ENCODE measurements at regions not wholly inside any gene's neighbourhood (a gene's known extent, or its start where the extent isn't known, plus 50 kb on each side); places are given as distances from the start of the nearest gene placed in this dataset.

DNA sequence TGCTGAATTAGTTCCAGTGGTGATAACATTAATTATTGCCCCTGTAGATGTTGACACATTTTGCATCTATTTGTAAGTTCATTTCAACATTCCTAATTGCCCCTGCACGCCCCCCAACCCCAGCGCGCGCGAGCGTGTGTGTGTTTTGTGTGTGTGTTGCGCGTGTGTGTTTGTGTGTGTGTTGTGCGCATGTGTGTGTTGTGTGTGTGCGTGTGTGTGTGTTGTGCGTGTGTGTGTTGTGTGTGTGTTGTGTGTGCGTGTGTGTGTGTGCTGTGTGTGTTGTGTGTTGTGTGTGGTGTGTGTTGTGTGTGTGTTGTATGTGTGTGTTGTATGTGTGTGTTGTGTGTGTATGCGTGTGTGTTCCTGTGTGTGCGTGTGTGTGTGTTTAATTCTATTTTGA, 245.7 kb upstream of the GMDS start:
- Histone ChIP-seq H3K9me3 (replicated peaks; ENCODE audit: control insufficient read depth, low read depth, low read length) (no peaks in the 10 kb centered on the region), H3K36me3 (ENCODE audit: control insufficient read depth, insufficient read depth, low read length) (no peaks in the 10 kb centered on the region), H3K27me3 (ENCODE audit: control insufficient read depth, insufficient read depth, low read length) (peaks cover 2% of the 10 kb centered on the region), H3K4me3 (ENCODE audit: low read length) (no peak overlapping the region), H3K4me1 (ENCODE audit: control insufficient read depth, insufficient read depth, low read length) (peaks cover 4% of the 10 kb centered on the region), H3K27ac (ENCODE audit: low read length) (no peak overlapping the region)
- DNase-seq = no peak
- 100% methylated on average over 5 of the region's 14 CpGs for WGBS (ENCODE audit: insufficient coverage)

DNA sequence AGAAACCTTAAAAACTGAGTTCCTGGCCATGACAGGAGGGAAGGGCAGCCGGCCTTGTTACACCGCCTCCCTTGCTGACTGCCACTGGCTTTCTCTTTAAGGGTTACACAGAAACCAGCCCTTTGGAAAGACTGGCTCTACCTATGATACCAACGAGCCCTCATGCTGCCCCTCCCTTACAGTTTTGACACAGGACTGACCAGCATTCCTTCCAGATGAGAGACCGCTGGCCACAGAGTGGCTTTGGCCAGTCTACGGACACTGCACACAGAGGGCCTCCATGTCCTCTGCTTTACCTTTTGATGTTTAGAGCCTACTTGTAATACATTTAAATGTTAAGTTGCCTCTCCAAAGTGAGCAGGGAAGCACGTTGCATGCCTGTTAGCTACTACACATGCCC, 243.2 kb upstream of the GMDS start:
- no peak overlapping the region for H3K4me3 ChIP-seq (ENCODE audit: low read length)
- H3K27ac ChIP-seq (ENCODE audit: low read length) = no peak overlapping the region
- peaks cover 4% of the 10 kb centered on the region for H3K4me1 ChIP-seq (ENCODE audit: control insufficient read depth, insufficient read depth, low read length)
- DNase-seq = no peak
- no peaks in the 10 kb centered on the region for H3K36me3 ChIP-seq (ENCODE audit: control insufficient read depth, insufficient read depth, low read length)
- peaks cover 2% of the 10 kb centered on the region for H3K27me3 ChIP-seq (ENCODE audit: control insufficient read depth, insufficient read depth, low read length)
- H3K9me3 ChIP-seq (replicated peaks; ENCODE audit: control insufficient read depth, low read depth, low read length) = no peaks in the 10 kb centered on the region
- WGBS (ENCODE audit: insufficient coverage) = 68% methylated on average over 3 of the region's 6 CpGs

DNA sequence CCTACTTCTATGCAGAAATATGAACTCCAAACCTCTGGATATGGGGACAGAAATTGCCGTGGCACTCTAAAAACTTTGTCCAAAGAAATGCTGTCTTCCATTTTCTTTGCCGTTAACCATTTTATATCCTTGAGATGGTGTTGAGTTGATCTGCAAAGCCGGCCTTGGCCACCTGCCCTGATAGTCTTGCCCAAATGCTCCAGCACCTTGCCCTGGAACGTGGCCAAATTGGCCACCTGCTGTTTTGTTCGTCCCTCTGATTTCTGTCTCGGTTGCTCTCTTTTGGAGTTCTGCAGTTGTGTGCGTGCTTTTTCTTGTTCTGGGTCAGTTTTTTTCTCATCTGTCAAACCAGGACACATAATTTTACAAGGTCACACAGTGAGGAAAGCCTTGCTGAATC, 239.7 kb upstream of the GMDS start:
- peaks cover 13% of the 10 kb centered on the region for H3K4me1 ChIP-seq (ENCODE audit: control insufficient read depth, insufficient read depth, low read length)
- DNase-seq = no peak
- no peak overlapping the region for H3K27ac ChIP-seq (ENCODE audit: low read length)
- no peak overlapping the region for H3K4me3 ChIP-seq (ENCODE audit: low read length)
- H3K36me3 ChIP-seq (ENCODE audit: control insufficient read depth, insufficient read depth, low read length) = no peaks in the 10 kb centered on the region
- peaks cover 4% of the 10 kb centered on the region for H3K9me3 ChIP-seq (replicated peaks; ENCODE audit: control insufficient read depth, low read depth, low read length)
- peaks cover 2% of the 10 kb centered on the region for H3K27me3 ChIP-seq (ENCODE audit: control insufficient read depth, insufficient read depth, low read length)
- 54% methylated on average over 3 of the region's 7 CpGs for WGBS (ENCODE audit: insufficient coverage)

DNA sequence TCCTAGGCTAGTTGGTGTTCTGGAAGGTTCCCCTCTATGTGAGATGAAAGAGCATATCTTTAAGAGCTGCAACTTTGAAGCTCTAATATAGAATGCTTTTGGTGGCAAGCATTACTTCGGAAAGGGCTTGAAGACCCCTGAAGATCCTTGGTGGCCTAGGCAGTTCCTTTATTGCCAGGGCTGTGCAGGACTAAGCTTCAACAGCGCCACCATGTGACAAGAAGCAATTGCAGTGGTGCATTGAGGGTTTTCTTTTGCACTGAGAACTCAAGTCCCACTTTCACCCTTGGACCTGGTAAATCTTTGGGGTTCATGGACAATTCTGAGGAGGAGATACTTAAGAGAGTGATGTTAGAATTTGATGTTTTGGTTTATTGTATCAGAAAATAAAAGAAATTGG, 237.4 kb upstream of the GMDS start:
- H3K4me1 ChIP-seq (ENCODE audit: control insufficient read depth, insufficient read depth, low read length) = peaks cover 25% of the 10 kb centered on the region
- WGBS (ENCODE audit: insufficient coverage) = 78% methylated on average over 1 of the region's 2 CpGs
- no peaks in the 10 kb centered on the region for H3K36me3 ChIP-seq (ENCODE audit: control insufficient read depth, insufficient read depth, low read length)
- no peak overlapping the region for H3K27ac ChIP-seq (ENCODE audit: low read length)
- H3K27me3 ChIP-seq (ENCODE audit: control insufficient read depth, insufficient read depth, low read length) = no peaks in the 10 kb centered on the region
- peaks cover 4% of the 10 kb centered on the region for H3K9me3 ChIP-seq (replicated peaks; ENCODE audit: control insufficient read depth, low read depth, low read length)
- H3K4me3 ChIP-seq (ENCODE audit: low read length) = no peak overlapping the region
- DNase-seq = no peak

DNA sequence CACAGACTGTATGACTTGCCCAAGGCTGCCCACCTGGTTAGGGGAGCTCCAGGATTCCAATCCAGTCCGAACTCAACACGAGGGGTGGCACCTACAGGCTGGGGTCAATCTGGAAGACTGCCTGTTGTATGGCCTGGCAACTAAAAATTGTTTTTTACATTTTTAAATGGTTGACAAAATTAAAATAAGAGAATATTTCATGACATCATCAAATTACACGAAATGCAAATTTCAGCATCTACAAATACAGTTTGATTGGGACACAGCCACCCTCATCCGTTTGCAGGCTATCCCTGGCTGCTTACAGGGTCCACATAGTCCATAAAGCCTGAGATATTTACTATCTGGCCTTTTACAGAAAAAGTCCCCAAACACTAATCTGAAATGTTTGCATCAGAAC, 235.9 kb upstream of the GMDS start:
- no peaks in the 10 kb centered on the region for H3K36me3 ChIP-seq (ENCODE audit: control insufficient read depth, insufficient read depth, low read length)
- 85% methylated on average over 2 of the region's 4 CpGs for WGBS (ENCODE audit: insufficient coverage)
- no peak overlapping the region for H3K27ac ChIP-seq (ENCODE audit: low read length)
- DNase-seq = no peak
- peaks cover 4% of the 10 kb centered on the region for H3K9me3 ChIP-seq (replicated peaks; ENCODE audit: control insufficient read depth, low read depth, low read length)
- peaks cover 25% of the 10 kb centered on the region for H3K4me1 ChIP-seq (ENCODE audit: control insufficient read depth, insufficient read depth, low read length)
- no peak overlapping the region for H3K4me3 ChIP-seq (ENCODE audit: low read length)
- no peaks in the 10 kb centered on the region for H3K27me3 ChIP-seq (ENCODE audit: control insufficient read depth, insufficient read depth, low read length)

DNA sequence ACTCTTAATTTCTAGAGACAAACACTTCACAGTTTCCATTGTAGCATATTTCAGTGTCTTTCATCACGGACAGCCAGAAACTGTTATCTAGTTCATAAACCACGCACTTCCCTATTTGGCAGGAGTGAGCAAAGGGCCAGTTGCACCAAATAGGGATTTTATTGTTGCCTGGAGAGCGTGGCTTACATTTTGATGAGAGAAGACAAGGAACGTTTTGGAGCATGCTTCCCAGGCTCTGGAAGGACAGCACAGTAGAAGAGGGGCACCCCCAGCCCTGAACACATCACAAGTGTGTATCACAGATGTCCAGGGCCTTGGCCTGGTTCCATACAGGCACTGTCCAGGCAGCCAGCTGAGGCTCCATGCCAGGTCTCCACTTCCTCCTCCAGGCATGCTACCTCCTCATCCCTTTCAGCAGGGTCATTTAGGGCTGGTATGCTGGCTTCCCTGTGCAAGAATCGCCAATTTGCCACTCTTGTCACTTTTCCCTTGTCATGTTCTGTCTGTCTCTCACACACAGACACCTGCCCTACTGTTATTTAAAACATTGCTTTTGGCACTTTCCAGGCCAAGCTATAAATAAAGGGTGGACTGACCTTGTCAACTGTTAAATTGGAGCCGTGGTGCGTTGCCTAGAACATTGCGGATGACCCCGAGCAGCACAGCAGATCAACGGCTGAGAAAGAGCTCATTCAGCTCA, 235.0 kb upstream of the GMDS start:
- Histone ChIP-seq H3K9me3 (replicated peaks; ENCODE audit: control insufficient read depth, low read depth, low read length) (peaks cover 4% of the 10 kb centered on the region), H3K4me3 (ENCODE audit: low read length) (no peak overlapping the region), H3K4me1 (ENCODE audit: control insufficient read depth, insufficient read depth, low read length) (peaks cover 24% of the 10 kb centered on the region), H3K27me3 (ENCODE audit: control insufficient read depth, insufficient read depth, low read length) (no peaks in the 10 kb centered on the region), H3K36me3 (ENCODE audit: control insufficient read depth, insufficient read depth, low read length) (no peaks in the 10 kb centered on the region), H3K27ac (ENCODE audit: low read length) (no peak overlapping the region)
- DNase-seq = peak; percentile 41
- WGBS (ENCODE audit: insufficient coverage) = 49% methylated on average over 7 of the region's 10 CpGs

DNA sequence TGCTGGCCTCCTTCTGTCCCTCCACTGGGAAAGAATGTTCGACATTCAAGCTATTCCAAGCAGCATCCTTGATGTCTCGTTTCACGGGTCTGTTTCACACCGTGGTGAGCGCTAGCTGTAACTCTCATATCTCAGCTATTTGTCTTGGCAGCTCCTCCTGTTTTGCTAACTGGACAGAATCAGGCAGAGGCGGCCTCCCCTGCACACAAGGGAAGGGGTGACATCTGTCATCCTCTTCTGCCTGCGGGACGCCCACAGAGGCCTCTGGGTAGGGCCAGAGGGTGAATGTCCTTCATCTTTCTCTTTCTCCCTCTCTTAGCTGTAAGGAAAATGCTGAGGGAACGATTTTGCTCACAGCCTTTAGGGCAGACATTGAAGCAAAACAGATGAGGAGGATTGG, 232.8 kb upstream of the GMDS start:
- DNase-seq = peak; percentile 48
- Histone ChIP-seq H3K4me1 (ENCODE audit: control insufficient read depth, insufficient read depth, low read length) (peaks cover 21% of the 10 kb centered on the region), H3K27me3 (ENCODE audit: control insufficient read depth, insufficient read depth, low read length) (no peaks in the 10 kb centered on the region), H3K4me3 (ENCODE audit: low read length) (no peak overlapping the region), H3K36me3 (ENCODE audit: control insufficient read depth, insufficient read depth, low read length) (no peaks in the 10 kb centered on the region), H3K9me3 (replicated peaks; ENCODE audit: control insufficient read depth, low read depth, low read length) (peaks cover 4% of the 10 kb centered on the region), H3K27ac (ENCODE audit: low read length) (no peak overlapping the region)
- 7% methylated on average over 5 of the region's 9 CpGs for WGBS (ENCODE audit: insufficient coverage)

DNA sequence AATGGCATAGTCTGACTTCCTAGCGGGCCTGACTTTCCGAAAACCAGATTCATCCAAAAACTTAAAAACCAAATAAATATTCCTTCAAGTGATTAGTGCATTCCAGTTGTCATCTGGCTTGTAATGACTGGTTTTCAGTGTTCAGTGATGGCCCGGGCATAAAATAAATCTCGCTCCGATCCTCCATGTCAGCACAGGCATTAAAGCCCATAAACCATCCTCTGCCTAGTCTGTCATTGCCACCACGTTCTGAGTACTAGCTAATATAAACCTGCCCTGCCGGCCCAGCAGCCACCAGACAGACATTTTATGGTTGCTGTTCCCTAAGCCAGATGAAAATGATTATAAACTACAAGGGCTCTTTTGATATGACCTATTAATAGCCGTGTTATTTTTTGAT, 232.3 kb upstream of the GMDS start:
- no peaks in the 10 kb centered on the region for H3K27me3 ChIP-seq (ENCODE audit: control insufficient read depth, insufficient read depth, low read length)
- no peak overlapping the region for H3K27ac ChIP-seq (ENCODE audit: low read length)
- H3K4me1 ChIP-seq (ENCODE audit: control insufficient read depth, insufficient read depth, low read length) = peaks cover 21% of the 10 kb centered on the region
- peaks cover 2% of the 10 kb centered on the region for H3K9me3 ChIP-seq (replicated peaks; ENCODE audit: control insufficient read depth, low read depth, low read length)
- no peak overlapping the region for H3K4me3 ChIP-seq (ENCODE audit: low read length)
- no peaks in the 10 kb centered on the region for H3K36me3 ChIP-seq (ENCODE audit: control insufficient read depth, insufficient read depth, low read length)
- 20% methylated on average over 4 of the region's 8 CpGs for WGBS (ENCODE audit: insufficient coverage)
- no peak for DNase-seq

DNA sequence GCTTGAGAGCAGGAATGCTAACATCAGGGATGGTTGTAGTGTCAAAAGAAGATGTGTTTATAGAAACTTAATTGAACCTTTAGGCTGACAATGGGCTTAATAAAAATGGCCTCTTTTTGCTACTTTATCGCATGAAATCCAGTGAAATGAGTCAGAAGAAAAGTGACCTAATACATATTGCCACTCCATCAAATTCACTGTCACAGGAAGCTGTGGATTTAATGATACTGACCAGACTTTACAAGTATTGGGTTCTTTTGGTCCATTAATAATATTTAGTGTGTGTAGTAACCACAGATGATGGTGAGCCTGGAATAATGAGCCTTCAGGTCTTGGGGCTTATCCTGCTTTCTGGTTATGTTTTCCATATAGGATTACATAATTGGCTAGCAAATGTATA, 231.8 kb upstream of the GMDS start:
- no peak for DNase-seq
- H3K27me3 ChIP-seq (ENCODE audit: control insufficient read depth, insufficient read depth, low read length) = no peaks in the 10 kb centered on the region
- no CpG with 5 or more reads among the region's 1 CpG for WGBS (ENCODE audit: insufficient coverage)
- H3K4me3 ChIP-seq (ENCODE audit: low read length) = no peak overlapping the region
- no peaks in the 10 kb centered on the region for H3K36me3 ChIP-seq (ENCODE audit: control insufficient read depth, insufficient read depth, low read length)
- peaks cover 21% of the 10 kb centered on the region for H3K4me1 ChIP-seq (ENCODE audit: control insufficient read depth, insufficient read depth, low read length)
- no peaks in the 10 kb centered on the region for H3K9me3 ChIP-seq (replicated peaks; ENCODE audit: control insufficient read depth, low read depth, low read length)
- H3K27ac ChIP-seq (ENCODE audit: low read length) = no peak overlapping the region

DNA sequence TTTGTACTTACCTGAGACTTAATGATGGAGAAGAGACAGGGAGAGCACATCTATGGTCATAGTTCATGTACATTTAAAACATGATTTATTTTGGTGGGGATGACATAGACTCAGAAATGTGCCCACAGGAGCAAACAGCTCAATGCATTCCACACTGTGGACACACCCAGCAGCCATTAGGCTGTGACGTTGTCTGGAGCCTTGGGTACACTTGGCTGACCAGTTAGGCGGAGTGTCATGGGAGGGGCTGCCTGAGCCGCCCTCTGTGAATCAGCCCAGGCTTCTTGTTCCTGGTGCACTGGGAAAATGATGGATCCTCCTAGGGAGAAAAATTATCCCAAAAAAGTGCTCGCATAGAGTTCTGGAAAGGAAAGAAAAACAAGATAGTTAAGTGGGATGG, 231.0 kb upstream of the GMDS start:
- Histone ChIP-seq H3K9me3 (replicated peaks; ENCODE audit: control insufficient read depth, low read depth, low read length) (no peaks in the 10 kb centered on the region), H3K4me3 (ENCODE audit: low read length) (no peak overlapping the region), H3K27ac (ENCODE audit: low read length) (no peak overlapping the region), H3K27me3 (ENCODE audit: control insufficient read depth, insufficient read depth, low read length) (no peaks in the 10 kb centered on the region), H3K36me3 (ENCODE audit: control insufficient read depth, insufficient read depth, low read length) (no peaks in the 10 kb centered on the region), H3K4me1 (ENCODE audit: control insufficient read depth, insufficient read depth, low read length) (peaks cover 21% of the 10 kb centered on the region)
- WGBS (ENCODE audit: insufficient coverage) = 86% methylated on average over 3 of the region's 4 CpGs
- no peak for DNase-seq

DNA sequence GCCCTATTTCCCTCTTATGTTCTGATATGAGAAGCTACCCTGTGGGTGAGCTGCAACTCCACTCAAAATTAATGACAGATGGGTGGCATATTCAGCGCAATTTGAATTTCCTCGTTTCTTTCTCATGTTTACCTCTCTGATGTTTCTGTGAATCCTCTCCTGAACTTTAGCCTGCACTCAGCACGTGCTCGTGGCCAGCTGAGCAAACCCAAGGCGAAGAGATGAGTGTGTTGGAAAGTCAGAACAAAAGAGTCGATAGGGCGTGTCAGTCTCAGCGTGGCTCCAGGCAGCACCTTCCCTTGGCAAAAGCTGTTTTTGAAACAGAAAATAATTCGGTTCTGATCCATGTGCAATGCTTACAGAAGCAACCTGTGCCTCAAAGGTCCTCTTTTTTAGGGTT, 226.1 kb upstream of the GMDS start:
- Histone ChIP-seq H3K27me3 (ENCODE audit: control insufficient read depth, insufficient read depth, low read length) (peaks cover 11% of the 10 kb centered on the region), H3K4me1 (ENCODE audit: control insufficient read depth, insufficient read depth, low read length) (no peaks in the 10 kb centered on the region), H3K36me3 (ENCODE audit: control insufficient read depth, insufficient read depth, low read length) (no peaks in the 10 kb centered on the region), H3K4me3 (ENCODE audit: low read length) (no peak overlapping the region), H3K9me3 (replicated peaks; ENCODE audit: control insufficient read depth, low read depth, low read length) (no peaks in the 10 kb centered on the region), H3K27ac (ENCODE audit: low read length) (no peak overlapping the region)
- DNase-seq = no peak
- 93% methylated on average over 9 of the region's 9 CpGs for WGBS (ENCODE audit: insufficient coverage)
